ENCODE measurements at regions not wholly inside any gene's neighbourhood (a gene's known extent, or its start where the extent isn't known, plus 50 kb on each side); places are given as distances from the start of the nearest gene placed in this dataset.

- TF ChIP-seq, protein P1, sequence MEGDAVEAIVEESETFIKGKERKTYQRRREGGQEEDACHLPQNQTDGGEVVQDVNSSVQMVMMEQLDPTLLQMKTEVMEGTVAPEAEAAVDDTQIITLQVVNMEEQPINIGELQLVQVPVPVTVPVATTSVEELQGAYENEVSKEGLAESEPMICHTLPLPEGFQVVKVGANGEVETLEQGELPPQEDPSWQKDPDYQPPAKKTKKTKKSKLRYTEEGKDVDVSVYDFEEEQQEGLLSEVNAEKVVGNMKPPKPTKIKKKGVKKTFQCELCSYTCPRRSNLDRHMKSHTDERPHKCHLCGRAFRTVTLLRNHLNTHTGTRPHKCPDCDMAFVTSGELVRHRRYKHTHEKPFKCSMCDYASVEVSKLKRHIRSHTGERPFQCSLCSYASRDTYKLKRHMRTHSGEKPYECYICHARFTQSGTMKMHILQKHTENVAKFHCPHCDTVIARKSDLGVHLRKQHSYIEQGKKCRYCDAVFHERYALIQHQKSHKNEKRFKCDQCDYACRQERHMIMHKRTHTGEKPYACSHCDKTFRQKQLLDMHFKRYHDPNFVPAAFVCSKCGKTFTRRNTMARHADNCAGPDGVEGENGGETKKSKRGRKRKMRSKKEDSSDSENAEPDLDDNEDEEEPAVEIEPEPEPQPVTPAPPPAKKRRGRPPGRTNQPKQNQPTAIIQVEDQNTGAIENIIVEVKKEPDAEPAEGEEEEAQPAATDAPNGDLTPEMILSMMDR (IDR thresholded peaks at IDR 0.05) = no peak
- TF ChIP-seq POLR2A (IDR thresholded peaks at IDR 0.05) = no peak
- TF ChIP-seq EP300 (IDR thresholded peaks at IDR 0.05) = no peak
Measured at GRCh38 chr20:52892023-52892422, 80.1 kb upstream of the TSHZ2 start.

Data from tibial nerve (tissue), 4 donors.